Erythroblast (primary cell): ENCODE measurements at regions not wholly inside any gene's neighbourhood (a gene's known extent, or its start where the extent isn't known, plus 50 kb on each side); places are given as distances from the start of the nearest gene placed in this dataset.

ENCODE experiments used
- GATA1 ChIP-seq: IDR thresholded peaks from 2 replicates; pipeline ENCODE4 v1.6.1; 2011; ENCODE audit warnings: low read depth, mild to moderate bottlenecking, control low read depth, low read length, moderate library complexity
- POLR2A ChIP-seq: IDR thresholded peaks from 2 replicates; pipeline ENCODE4 v1.6.1; 2011; ENCODE audit warnings: mild to moderate bottlenecking, low read length

GRCh38 chr15:35695003-35695402, 149.0 kb upstream of the DPH6 start:
- TF ChIP-seq POLR2A (no peak), GATA1 (no peak)
